Stimulated activated CD4-positive, alpha-beta T cell treated with anti-CD3 and anti-CD28 coated beads, Interleukin-4, amount 100 ng/mL, for 24 hours (primary cell): ENCODE measurements at regions not wholly inside any gene's neighbourhood (a gene's known extent, or its start where the extent isn't known, plus 50 kb on each side); places are given as distances from the start of the nearest gene placed in this dataset.
A peak's percentile ranks its signal among the peaks of the same experiment; 100 is the strongest.
"Not testable (repeated sequence)": the region's sequence is repeated elsewhere in the genome, so short reads cannot be mapped to it uniquely, and the experiment has no call there.

ENCODE experiments used
- DNase-seq: peaks from one replicate; pipeline ENCODE4 v3.0.0-alpha.2; 2020

- DNase-seq, result no peak
Observed at GRCh38 chr2:12533337-12534005, 183.3 kb upstream of the TRIB2 start.

- no peak for DNase-seq
Observed at GRCh38 chr2:12534646-12535263, 182.0 kb upstream of the TRIB2 start.

- no peak for DNase-seq
Observed at GRCh38 chr2:12536976-12537375, 179.8 kb upstream of the TRIB2 start.

GRCh38 chr2:12538138-12538694, 178.5 kb upstream of the TRIB2 start:
- no peak for DNase-seq

- no peak for DNase-seq
Observed at GRCh38 chr2:12539336-12539735, 177.4 kb upstream of the TRIB2 start.

- no peak for DNase-seq
Observed at GRCh38 chr2:12539776-12540562, 176.8 kb upstream of the TRIB2 start.

- no peak for DNase-seq
Observed at GRCh38 chr2:12543076-12543977, 173.4 kb upstream of the TRIB2 start.

GRCh38 chr2:12543978-12544558, 172.7 kb upstream of the TRIB2 start:
- DNase-seq, result no peak

GRCh38 chr2:12547566-12548170, 169.1 kb upstream of the TRIB2 start:
- DNase-seq, result no peak

- DNase-seq, result no peak
Observed at GRCh38 chr2:12548906-12549305, 167.8 kb upstream of the TRIB2 start.

- DNase-seq, result no peak
Observed at GRCh38 chr2:12549641-12550040, 167.1 kb upstream of the TRIB2 start.

GRCh38 chr2:12552092-12552491, 164.6 kb upstream of the TRIB2 start:
- no peak for DNase-seq

- no peak for DNase-seq
Observed at GRCh38 chr2:12554224-12555011, 162.3 kb upstream of the TRIB2 start.

GRCh38 chr2:12555012-12555645, 161.6 kb upstream of the TRIB2 start:
- DNase-seq, result peak; percentile 55

GRCh38 chr2:12556762-12557161, 160.0 kb upstream of the TRIB2 start:
- peak; percentile 27 for DNase-seq

GRCh38 chr2:12557688-12558087, 159.0 kb upstream of the TRIB2 start:
- DNase-seq, result no peak

- no peak for DNase-seq
Observed at GRCh38 chr2:12558519-12558918, 158.2 kb upstream of the TRIB2 start.

- DNase-seq, result no peak
Observed at GRCh38 chr2:12560618-12561017, 156.1 kb upstream of the TRIB2 start.

- no peak for DNase-seq
Observed at GRCh38 chr2:12567411-12567810, 149.3 kb upstream of the TRIB2 start.

- DNase-seq, result not testable (repeated sequence)
Observed at GRCh38 chr2:12569510-12569909, 147.2 kb upstream of the TRIB2 start.
